H7 (cell line): ENCODE measurements at regions not wholly inside any gene's neighbourhood (a gene's known extent, or its start where the extent isn't known, plus 50 kb on each side); places are given as distances from the start of the nearest gene placed in this dataset.

Experiments
- DNase-seq: peaks from one replicate; pipeline ENCODE4 v3.0.0; 2012
- H3K27me3 ChIP-seq: 2 replicates; pipeline ENCODE4 v1.6.0; 2011; ENCODE audit warnings: mild to moderate bottlenecking, low read length; ENCODE audit not compliant: control insufficient read depth, insufficient read depth
- H3K36me3 ChIP-seq: replicated peaks from 2 replicates; pipeline ENCODE4 v1.5.1; 2011; ENCODE audit warnings: low read length; ENCODE audit not compliant: control insufficient read depth, insufficient read depth
- H3K4me3 ChIP-seq: 2 replicates; pipeline ENCODE4 v1.5.1; 2011; ENCODE audit warnings: low read depth, mild to moderate bottlenecking, control low read depth, low read length, moderate library complexity; ENCODE audit not compliant: insufficient read depth

DNA sequence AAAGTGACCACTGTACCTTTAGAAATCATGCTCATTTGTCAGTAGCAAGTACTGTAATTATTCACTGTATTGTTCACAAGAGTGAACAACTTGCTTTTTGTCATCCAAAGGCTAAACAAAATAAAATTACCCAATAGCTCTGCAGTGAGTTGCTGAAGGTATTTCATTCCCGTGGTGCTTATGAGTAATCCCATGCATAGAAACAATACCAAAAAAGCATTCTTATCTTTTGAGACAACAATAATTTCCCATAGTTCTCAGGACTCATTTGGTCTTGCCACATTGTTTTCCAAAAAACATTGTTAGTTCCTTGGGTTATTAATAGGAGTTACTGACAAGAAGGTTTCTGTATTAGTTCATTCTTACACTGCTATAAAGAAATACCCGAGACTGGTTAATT lies 503.2 kb upstream of the FAM98A start:
- Histone ChIP-seq H3K36me3 (no peaks in the 10 kb centered on the region), H3K4me3 (no peak overlapping the region), H3K27me3 (no peaks in the 10 kb centered on the region)
- DNase-seq: no peak

DNA sequence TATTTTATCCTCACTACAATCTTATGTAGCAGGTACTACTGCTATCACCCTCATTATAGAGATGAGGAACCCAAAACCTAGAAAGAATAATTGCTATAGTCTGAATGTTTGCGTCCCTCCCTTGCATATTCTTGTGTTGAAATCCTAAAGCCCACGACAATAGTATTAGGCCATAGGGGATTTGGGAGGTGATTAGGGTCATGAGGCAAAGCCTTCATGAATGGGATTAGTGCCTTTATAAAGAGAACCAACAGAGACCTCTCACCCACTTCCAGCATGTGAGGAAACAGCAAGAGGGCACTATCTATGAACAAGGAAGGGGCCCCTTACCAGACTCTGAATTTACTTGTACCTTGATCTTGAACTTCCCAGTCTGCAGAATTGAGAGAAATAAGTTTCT lies 500.3 kb upstream of the FAM98A start:
- Histone ChIP-seq H3K4me3 (no peak overlapping the region), H3K27me3 (no peaks in the 10 kb centered on the region), H3K36me3 (no peaks in the 10 kb centered on the region)
- DNase-seq: no peak

DNA sequence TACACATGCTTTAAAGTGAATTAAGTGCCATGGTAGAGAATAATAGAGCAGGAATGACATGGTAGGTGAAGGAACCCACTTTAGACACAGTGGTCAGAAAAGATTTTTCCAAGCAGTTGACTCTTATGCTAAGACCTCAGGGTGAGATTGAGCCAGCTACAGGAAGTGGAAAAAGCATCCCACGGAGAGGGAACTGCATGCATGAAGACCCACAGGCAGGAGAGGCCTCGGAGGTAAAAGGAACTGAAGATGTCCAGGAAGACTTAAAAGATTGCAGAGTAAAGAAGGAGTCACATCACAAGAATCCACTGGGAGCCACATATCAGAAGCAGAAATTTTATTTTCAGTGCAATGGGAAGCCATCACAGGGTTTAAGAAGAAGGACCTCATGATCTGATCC lies 499.2 kb upstream of the FAM98A start:
- DNase-seq: no peak
- no peaks in the 10 kb centered on the region for H3K36me3 ChIP-seq
- no peak overlapping the region for H3K4me3 ChIP-seq
- H3K27me3 ChIP-seq: no peaks in the 10 kb centered on the region

DNA sequence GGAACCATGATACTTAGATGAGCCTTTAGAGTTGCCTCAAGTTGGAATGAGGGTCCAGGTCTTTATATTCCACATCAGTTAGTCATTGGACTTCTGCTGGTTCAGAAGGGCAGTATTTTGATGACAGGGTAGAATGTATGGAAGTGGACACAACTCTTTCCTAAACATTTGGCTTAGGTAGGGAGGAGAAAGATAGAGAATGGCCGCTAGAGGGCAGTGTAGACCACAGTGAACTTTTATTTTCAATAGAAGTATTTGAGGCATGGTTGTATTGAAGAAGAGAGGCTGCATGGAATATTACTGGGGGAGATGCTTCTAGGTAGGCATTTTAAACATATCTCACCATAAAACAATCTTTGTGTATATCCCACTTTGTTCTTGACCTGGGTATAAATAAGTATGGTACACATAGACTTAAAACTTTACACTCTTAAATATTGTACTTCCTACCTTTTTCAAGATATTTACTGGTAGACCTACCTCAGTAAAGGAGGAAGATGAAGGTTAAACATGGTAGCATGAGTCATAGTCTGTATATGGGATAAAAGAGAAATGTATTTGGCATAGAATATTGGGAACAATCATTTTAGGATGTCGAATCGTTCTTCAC lies 497.6 kb upstream of the FAM98A start:
- peak; percentile 22 for DNase-seq
- Histone ChIP-seq H3K27me3 (no peaks in the 10 kb centered on the region), H3K36me3 (no peaks in the 10 kb centered on the region), H3K4me3 (no peak overlapping the region)

DNA sequence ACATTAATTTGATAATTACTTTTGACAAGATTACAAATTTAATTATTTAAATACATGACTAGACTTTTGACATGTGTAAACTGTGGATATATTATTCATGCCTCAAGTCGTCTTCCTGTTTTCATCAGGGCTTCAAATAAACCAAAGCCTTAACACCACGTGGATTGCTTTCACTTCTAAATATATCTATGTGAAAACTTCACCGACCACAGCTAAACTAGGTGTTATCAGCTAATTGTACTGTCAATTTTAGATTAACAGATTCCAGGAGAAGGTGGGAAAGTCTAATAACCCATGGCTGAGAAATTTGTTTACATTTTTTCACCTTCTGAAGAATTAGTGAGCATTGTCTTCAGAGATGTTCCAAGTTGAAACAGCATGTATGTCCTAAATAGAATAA lies 494.7 kb upstream of the FAM98A start:
- Histone ChIP-seq H3K36me3 (no peaks in the 10 kb centered on the region), H3K27me3 (no peaks in the 10 kb centered on the region), H3K4me3 (no peak overlapping the region)
- no peak for DNase-seq

DNA sequence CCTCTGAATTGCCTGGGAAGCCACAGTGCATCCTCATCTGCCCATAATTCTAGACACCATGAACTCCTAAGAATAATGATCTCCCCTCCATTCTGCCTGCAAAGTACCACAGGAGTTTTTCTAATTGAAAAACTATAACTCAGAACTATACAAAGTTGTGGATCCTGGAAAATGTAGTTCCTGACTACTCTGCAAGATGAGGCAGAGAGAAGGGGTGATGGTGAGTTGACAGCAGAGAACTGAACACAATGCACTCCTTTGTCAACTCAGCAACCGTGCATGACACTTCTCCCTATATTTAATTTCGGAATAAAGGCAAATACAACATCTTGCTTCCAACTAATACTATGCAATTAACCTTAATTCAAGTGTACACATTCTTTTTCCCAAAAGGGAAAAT lies 471.1 kb upstream of the FAM98A start:
- Histone ChIP-seq H3K4me3 (no peak overlapping the region), H3K27me3 (no peaks in the 10 kb centered on the region), H3K36me3 (no peaks in the 10 kb centered on the region)
- DNase-seq: no peak

DNA sequence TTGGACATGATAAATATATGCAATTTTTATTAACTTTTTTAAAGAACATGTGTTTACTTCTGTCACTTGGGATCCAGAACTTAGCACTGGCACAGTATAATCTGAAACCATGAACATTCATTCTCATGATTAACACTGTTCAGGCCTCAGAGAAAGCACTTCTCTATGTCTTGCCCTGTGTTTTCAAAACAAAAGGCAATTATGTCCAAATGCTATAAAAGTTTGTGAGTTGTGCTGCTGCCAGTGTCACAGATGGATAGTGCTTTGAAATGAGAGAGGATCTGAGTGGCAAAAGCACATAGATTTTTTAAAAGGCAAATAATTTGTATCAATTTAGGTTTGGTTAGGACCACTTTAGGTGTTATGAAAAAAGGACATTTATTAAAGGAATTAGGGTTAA lies 470.5 kb upstream of the FAM98A start:
- Histone ChIP-seq H3K36me3 (no peaks in the 10 kb centered on the region), H3K4me3 (no peak overlapping the region), H3K27me3 (no peaks in the 10 kb centered on the region)
- no peak for DNase-seq

DNA sequence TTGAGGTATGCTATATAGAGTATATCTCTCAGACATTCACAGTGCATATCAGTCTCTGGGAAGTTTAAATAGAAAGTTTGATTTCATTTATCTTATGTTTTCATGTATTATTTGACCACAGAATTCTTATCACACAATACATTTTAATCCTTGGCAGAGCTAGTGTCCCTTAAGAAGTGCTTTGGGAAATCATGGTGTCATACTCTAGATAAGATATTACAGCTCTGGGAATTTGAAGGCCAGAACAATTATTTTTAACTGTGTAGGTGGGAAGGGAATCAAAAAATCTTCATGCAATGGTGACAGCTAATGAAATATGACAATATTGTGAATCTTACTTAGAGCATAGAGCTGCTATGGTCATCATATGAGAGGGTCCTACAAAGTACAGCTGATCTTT lies 451.3 kb upstream of the FAM98A start:
- no peak for DNase-seq
- Histone ChIP-seq H3K27me3 (no peaks in the 10 kb centered on the region), H3K36me3 (no peaks in the 10 kb centered on the region), H3K4me3 (no peak overlapping the region)

DNA sequence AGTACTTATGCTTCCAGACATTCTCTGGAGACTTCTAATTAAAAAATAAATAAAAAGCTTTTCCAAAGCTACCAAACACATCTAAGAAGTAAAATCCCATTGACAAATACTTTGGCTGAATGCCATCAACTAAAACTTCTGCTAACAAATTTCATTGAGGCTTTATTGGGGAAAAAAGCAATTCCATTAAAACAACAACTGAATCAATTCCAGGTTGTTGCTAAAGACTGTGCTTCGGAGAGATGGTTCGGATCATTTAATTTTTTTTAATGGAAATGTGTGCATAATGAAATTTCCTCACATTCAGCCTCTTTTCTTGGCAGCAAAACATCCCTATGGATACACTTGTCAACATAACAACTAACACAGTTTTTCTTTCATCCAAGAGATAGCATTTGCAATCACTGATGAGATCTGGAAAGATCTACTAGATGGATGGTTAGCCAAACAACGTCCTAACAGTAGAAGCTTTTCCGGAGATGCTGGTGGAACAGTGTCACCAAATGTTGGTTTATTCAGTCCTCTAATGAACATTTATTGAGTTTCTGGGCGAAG lies 446.1 kb upstream of the FAM98A start:
- H3K27me3 ChIP-seq: no peaks in the 10 kb centered on the region
- no peak for DNase-seq
- no peaks in the 10 kb centered on the region for H3K36me3 ChIP-seq

DNA sequence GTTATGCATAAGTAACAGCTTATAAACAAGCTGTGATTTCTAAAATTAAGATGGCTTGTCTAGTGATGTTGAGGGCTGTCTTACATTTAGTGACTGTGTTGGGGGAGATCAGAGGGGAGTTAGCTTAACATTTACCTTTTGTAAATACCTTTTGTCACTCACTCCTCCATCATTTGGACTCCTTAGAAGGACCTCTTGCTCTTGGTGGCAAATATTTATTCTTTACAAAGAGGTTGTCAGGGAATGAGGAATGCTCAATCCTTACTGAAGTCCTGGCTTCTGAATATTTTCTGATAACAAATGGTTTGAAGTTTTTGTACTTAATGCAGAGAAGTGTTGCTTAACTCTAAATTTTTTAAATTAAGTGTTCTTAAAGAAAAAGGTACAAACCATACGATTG lies 438.8 kb upstream of the FAM98A start:
- DNase-seq: no peak
- Histone ChIP-seq H3K36me3 (no peaks in the 10 kb centered on the region), H3K27me3 (no peaks in the 10 kb centered on the region), H3K4me3 (no peak overlapping the region)

More for the DNA sequence above, 446.1 kb upstream of the FAM98A start:
- H3K4me3 ChIP-seq: no peak overlapping the region

DNA sequence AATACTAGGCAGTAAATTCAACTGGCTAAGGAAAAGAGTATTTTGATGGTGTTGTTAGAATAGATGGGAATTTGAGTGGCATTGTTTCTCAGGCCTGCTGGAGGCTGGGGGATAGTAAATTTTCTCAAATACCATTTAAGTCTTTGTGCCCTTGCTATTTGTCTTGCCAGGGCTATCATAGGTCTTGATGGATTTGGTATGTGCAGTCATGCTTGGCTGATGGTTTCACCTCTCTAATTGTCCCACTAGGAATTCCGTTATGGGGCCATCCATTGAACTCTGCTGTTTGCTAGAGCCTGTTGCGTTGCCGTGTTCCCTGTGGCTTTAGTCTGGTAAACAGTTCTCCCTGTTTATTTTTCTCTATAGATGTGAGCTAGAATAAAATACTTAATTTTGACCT lies 438.1 kb upstream of the FAM98A start:
- H3K27me3 ChIP-seq: no peaks in the 10 kb centered on the region
- H3K4me3 ChIP-seq: no peak overlapping the region
- no peak for DNase-seq
- no peaks in the 10 kb centered on the region for H3K36me3 ChIP-seq

DNA sequence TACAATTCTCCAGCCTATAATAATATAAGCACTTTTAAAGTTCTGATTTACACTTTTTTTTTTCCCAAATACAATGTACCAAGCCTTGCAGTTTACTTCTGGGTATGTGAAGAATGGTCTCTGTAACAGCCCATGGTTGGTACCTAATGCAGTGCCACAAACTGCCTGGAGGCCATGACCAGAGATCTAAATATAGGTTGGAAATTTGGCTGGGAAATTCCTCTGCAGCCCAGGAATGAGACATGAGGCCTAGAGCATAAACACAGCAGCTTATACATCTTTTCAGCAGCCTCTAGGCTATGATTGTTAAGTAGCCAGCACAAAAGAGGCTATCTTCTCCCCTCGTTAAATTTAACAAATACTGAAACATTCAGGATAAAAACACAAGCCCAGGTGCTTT lies 432.0 kb upstream of the FAM98A start:
- H3K4me3 ChIP-seq: no peak overlapping the region
- DNase-seq: no peak
- H3K36me3 ChIP-seq: no peaks in the 10 kb centered on the region
- no peaks in the 10 kb centered on the region for H3K27me3 ChIP-seq

DNA sequence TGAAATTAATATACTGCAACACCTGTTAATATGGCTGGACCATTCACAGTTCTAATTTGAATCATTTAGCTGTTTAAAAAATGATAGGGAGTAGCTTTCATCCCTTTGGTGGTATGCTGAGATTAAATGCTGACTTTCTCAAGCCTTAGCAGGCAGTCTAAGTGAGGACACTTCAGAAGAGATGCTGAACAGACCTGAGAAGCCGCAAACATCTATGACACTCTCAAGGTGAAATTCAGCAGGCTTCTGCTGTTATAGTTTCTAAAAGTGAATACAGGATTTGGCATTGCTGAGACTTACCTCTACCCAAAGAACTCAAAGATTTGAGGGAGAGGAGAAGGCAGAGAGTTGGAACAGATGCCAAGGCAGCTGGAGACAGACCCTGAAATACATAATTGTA lies 431.2 kb upstream of the FAM98A start:
- Histone ChIP-seq H3K4me3 (no peak overlapping the region), H3K27me3 (no peaks in the 10 kb centered on the region), H3K36me3 (no peaks in the 10 kb centered on the region)
- DNase-seq: no peak

DNA sequence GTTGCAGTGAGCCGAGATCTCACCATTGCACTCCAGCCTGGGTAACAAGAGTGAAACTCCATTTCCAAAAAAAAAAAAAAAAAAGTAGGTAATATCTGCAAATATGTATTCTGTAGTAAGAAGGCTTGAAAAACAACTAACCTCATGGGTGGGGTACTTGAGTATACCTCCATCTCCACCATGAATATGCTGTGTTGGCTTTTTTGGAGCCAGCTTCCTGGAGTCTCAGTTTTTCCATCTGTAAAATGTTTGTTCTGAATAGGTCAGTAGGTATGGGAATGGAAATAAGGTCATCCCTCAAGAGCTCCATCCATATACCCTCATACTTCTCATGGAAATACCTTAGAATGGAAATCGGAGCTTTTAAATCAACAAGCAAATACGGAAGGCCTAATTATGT lies 430.0 kb upstream of the FAM98A start:
- no peaks in the 10 kb centered on the region for H3K36me3 ChIP-seq
- H3K27me3 ChIP-seq: no peaks in the 10 kb centered on the region
- H3K4me3 ChIP-seq: no peak overlapping the region
- no peak for DNase-seq

DNA sequence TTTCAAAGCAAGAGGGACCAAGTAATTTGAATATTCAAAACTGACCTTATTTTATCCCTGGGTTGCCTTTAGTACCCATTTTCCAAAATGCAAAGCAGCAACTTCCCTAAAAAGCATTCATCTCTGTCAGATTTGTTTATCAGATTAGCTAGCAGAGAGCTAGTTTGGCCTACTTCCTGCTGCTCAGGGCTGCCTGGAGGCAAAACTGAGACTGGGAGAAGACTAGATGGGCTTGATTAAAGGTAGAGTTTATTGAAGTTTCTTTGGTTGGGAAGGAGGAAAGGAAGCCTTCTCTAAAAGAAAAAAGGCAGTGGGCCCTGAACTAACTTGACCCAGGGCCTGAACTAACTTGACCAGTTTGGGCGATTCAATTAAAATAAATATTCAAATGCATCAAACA lies 426.1 kb upstream of the FAM98A start:
- no peak for DNase-seq
- Histone ChIP-seq H3K27me3 (no peaks in the 10 kb centered on the region), H3K4me3 (no peak overlapping the region), H3K36me3 (no peaks in the 10 kb centered on the region)

DNA sequence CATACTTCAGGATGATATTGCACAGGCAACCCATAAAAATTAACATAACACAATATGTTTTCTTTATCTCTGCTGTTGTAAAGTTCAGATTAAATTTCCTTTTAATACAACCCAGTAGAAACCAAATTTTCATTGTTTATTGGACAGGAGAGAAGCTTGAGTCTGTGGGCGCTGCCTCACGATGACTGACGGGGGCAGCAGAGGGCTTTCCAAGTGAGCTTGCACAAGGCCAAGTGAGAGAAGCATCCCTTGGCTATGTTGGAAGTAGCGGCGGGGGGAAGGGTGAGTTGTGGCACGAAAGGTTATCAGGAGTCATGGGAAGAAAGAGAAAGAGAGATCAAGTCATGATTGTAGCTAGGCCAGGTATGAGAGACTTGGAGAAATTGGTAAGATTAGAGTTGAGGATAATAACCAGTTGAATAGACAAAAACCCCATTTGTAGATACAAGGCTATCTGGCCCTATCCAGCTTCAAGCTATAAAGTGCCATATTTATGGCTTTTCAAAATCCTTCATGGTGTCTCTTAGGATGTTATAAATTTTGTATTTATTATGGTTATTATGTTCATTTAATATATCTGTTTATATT lies 413.7 kb upstream of the FAM98A start:
- no peaks in the 10 kb centered on the region for H3K27me3 ChIP-seq
- H3K36me3 ChIP-seq: no peaks in the 10 kb centered on the region
- peak; percentile 70 for DNase-seq
- H3K4me3 ChIP-seq: no peak overlapping the region
